ENCODE measurements at regions not wholly inside any gene's neighbourhood (a gene's known extent, or its start where the extent isn't known, plus 50 kb on each side); places are given as distances from the start of the nearest gene placed in this dataset.

DNA sequence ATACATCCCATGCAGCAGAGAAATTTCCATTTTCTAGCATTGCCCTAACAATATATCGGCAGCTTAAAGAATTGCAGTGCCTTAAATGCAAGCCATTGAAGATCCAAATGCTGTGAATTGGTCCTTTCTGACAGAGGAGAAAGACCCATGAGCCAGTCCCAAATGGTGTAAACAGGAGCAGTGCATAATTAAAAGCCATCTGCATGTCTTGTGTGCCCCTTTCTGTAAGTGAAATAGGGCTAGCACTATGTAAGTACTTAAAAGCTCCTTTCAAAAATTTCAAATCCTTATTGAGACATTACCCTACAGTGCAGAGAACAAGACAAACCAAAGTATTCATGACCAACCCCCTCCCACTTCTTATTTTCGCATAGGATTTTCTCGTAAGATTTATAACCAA is 108.7 kb upstream of the LCORL start:
- Histone ChIP-seq H3F3A (ENCODE audit: insufficient read depth) (no peaks in the 10 kb centered on the region), H3K36me3 (ENCODE audit: low read length) (no peaks in the 10 kb centered on the region), H3K27me3 (ENCODE audit: low read length) (no peaks in the 10 kb centered on the region), H3K79me2 (ENCODE audit: insufficient read depth, low read length) (no peaks in the 10 kb centered on the region), H3K9me2 (replicated peaks; ENCODE audit: insufficient read depth, low read length) (no peaks in the 10 kb centered on the region), H3K9ac (ENCODE audit: low read length) (no peak overlapping the region), H2AFZ (ENCODE audit: low read depth, low read length, severe bottlenecking) (no peak overlapping the region), H4K20me1 (ENCODE audit: low read depth, low read length) (no peaks in the 10 kb centered on the region), H3K4me2 (ENCODE audit: low read depth, low read length, poor library complexity, severe bottlenecking) (no peak overlapping the region), H3K4me3 (ENCODE audit: insufficient read depth, low read length, poor library complexity, severe bottlenecking) (no peak overlapping the region), H3K27ac (ENCODE audit: low read depth, low read length) (no peak overlapping the region), H3K9me3 (ENCODE audit: insufficient read depth, low read length) (no peaks in the 10 kb centered on the region)
- TF ChIP-seq EZH2phosphoT487 (conservative IDR thresholded peaks at IDR 0.05; ENCODE audit: low read length), result no peak

GRCh38 chr4:18128241-18128640 is 106.7 kb upstream of the LCORL start:
- H3K4me2 ChIP-seq (ENCODE audit: low read depth, low read length, poor library complexity, severe bottlenecking), result no peak overlapping the region
- no peaks in the 10 kb centered on the region for H3K36me3 ChIP-seq (ENCODE audit: low read length)
- no peaks in the 10 kb centered on the region for H3K79me2 ChIP-seq (ENCODE audit: insufficient read depth, low read length)
- no peaks in the 10 kb centered on the region for H4K20me1 ChIP-seq (ENCODE audit: low read depth, low read length)
- no peaks in the 10 kb centered on the region for H3F3A ChIP-seq (ENCODE audit: insufficient read depth)
- no peak overlapping the region for H2AFZ ChIP-seq (ENCODE audit: low read depth, low read length, severe bottlenecking)
- no peak overlapping the region for H3K27ac ChIP-seq (ENCODE audit: low read depth, low read length)
- no peak overlapping the region for H3K9ac ChIP-seq (ENCODE audit: low read length)
- H3K9me3 ChIP-seq (ENCODE audit: insufficient read depth, low read length), result no peaks in the 10 kb centered on the region
- TF ChIP-seq, protein P1, sequence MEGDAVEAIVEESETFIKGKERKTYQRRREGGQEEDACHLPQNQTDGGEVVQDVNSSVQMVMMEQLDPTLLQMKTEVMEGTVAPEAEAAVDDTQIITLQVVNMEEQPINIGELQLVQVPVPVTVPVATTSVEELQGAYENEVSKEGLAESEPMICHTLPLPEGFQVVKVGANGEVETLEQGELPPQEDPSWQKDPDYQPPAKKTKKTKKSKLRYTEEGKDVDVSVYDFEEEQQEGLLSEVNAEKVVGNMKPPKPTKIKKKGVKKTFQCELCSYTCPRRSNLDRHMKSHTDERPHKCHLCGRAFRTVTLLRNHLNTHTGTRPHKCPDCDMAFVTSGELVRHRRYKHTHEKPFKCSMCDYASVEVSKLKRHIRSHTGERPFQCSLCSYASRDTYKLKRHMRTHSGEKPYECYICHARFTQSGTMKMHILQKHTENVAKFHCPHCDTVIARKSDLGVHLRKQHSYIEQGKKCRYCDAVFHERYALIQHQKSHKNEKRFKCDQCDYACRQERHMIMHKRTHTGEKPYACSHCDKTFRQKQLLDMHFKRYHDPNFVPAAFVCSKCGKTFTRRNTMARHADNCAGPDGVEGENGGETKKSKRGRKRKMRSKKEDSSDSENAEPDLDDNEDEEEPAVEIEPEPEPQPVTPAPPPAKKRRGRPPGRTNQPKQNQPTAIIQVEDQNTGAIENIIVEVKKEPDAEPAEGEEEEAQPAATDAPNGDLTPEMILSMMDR (IDR thresholded peaks at IDR 0.05; ENCODE audit: insufficient read depth, low read length, poor library complexity, severe bottlenecking), result no peak
- no peak for TF ChIP-seq EZH2phosphoT487 (conservative IDR thresholded peaks at IDR 0.05; ENCODE audit: low read length)
- no peak overlapping the region for H3K4me3 ChIP-seq (ENCODE audit: insufficient read depth, low read length, poor library complexity, severe bottlenecking)
- H3K27me3 ChIP-seq (ENCODE audit: low read length), result no peaks in the 10 kb centered on the region
- H3K9me2 ChIP-seq (replicated peaks; ENCODE audit: insufficient read depth, low read length), result no peaks in the 10 kb centered on the region

GRCh38 chr4:18127030-18127429 is 105.5 kb upstream of the LCORL start:
- no peak overlapping the region for H3K9ac ChIP-seq (ENCODE audit: low read length)
- H3K36me3 ChIP-seq (ENCODE audit: low read length), result no peaks in the 10 kb centered on the region
- H3K4me2 ChIP-seq (ENCODE audit: low read depth, low read length, poor library complexity, severe bottlenecking), result no peak overlapping the region
- H4K20me1 ChIP-seq (ENCODE audit: low read depth, low read length), result no peaks in the 10 kb centered on the region
- H3K9me2 ChIP-seq (replicated peaks; ENCODE audit: insufficient read depth, low read length), result no peaks in the 10 kb centered on the region
- H3K27ac ChIP-seq (ENCODE audit: low read depth, low read length), result no peak overlapping the region
- H3K27me3 ChIP-seq (ENCODE audit: low read length), result no peaks in the 10 kb centered on the region
- H3K79me2 ChIP-seq (ENCODE audit: insufficient read depth, low read length), result no peaks in the 10 kb centered on the region
- no peaks in the 10 kb centered on the region for H3F3A ChIP-seq (ENCODE audit: insufficient read depth)
- no peaks in the 10 kb centered on the region for H3K9me3 ChIP-seq (ENCODE audit: insufficient read depth, low read length)
- TF ChIP-seq EZH2phosphoT487 (conservative IDR thresholded peaks at IDR 0.05; ENCODE audit: low read length), result no peak
- TF ChIP-seq, protein P1 (IDR thresholded peaks at IDR 0.05; ENCODE audit: insufficient read depth, low read length, poor library complexity, severe bottlenecking), result no peak
- no peak overlapping the region for H3K4me3 ChIP-seq (ENCODE audit: insufficient read depth, low read length, poor library complexity, severe bottlenecking)
- no peak overlapping the region for H2AFZ ChIP-seq (ENCODE audit: low read depth, low read length, severe bottlenecking)

DNA sequence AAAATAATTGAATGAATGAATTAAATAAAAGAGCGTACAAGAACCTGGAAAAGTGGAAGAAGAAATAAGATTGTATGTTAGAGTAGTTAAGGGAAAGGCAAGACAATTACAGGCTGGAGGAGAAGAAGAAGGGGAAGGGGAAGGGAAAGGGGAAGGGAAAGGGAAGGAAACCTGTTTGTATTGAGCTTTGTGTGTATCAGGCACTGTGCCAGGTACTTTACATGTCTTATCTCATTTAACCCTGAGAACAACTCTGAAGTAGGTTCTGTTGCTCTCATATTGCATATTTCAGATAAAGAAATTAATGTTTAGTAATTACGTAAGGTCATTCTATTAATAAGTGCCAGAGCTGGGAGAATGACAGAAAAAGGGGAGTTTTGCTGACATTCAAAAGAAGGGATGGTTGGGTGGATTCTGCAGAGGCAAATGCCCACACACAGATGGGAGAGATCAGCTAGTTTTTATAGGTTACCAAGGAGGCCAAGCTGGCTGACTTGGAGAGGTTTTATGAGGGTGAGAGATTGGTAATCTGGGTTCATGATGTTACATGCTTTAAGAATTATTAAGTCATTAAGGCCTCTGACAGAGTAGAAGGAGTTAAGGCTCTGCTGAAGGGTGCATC is 92.3 kb upstream of the LCORL start:
- Histone ChIP-seq H3K9me2 (replicated peaks; ENCODE audit: insufficient read depth, low read length) (no peaks in the 10 kb centered on the region), H3F3A (ENCODE audit: insufficient read depth) (no peaks in the 10 kb centered on the region), H4K20me1 (ENCODE audit: low read depth, low read length) (no peaks in the 10 kb centered on the region), H2AFZ (ENCODE audit: low read depth, low read length, severe bottlenecking) (no peak overlapping the region), H3K27ac (ENCODE audit: low read depth, low read length) (no peak overlapping the region), H3K36me3 (ENCODE audit: low read length) (no peaks in the 10 kb centered on the region), H3K79me2 (ENCODE audit: insufficient read depth, low read length) (no peaks in the 10 kb centered on the region), H3K27me3 (ENCODE audit: low read length) (no peaks in the 10 kb centered on the region), H3K9me3 (ENCODE audit: insufficient read depth, low read length) (no peaks in the 10 kb centered on the region), H3K9ac (ENCODE audit: low read length) (no peak overlapping the region), H3K4me2 (ENCODE audit: low read depth, low read length, poor library complexity, severe bottlenecking) (no peak overlapping the region), H3K4me3 (ENCODE audit: insufficient read depth, low read length, poor library complexity, severe bottlenecking) (no peak overlapping the region)
- TF ChIP-seq, protein P1 (IDR thresholded peaks at IDR 0.05; ENCODE audit: insufficient read depth, low read length, poor library complexity, severe bottlenecking), result no peak
- no peak for TF ChIP-seq EZH2phosphoT487 (conservative IDR thresholded peaks at IDR 0.05; ENCODE audit: low read length)

All from SU-DHL-6 (cell line).